ENCODE measurements at regions not wholly inside any gene's neighbourhood (a gene's known extent, or its start where the extent isn't known, plus 50 kb on each side); places are given as distances from the start of the nearest gene placed in this dataset.
"Not testable (repeated sequence)": the region's sequence is repeated elsewhere in the genome, so short reads cannot be mapped to it uniquely, and the experiment has no call there.

GRCh38 chr4:116005037-116005805, 891.8 kb upstream of the NDST4 start:
- no peak for FAIRE-seq

GRCh38 chr4:116001291-116001690, 887.9 kb upstream of the NDST4 start:
- FAIRE-seq: no peak

- FAIRE-seq: no peak
These were observed 873.2 kb upstream of the NDST4 start for GRCh38 chr4:115986573-115986972.

DNA sequence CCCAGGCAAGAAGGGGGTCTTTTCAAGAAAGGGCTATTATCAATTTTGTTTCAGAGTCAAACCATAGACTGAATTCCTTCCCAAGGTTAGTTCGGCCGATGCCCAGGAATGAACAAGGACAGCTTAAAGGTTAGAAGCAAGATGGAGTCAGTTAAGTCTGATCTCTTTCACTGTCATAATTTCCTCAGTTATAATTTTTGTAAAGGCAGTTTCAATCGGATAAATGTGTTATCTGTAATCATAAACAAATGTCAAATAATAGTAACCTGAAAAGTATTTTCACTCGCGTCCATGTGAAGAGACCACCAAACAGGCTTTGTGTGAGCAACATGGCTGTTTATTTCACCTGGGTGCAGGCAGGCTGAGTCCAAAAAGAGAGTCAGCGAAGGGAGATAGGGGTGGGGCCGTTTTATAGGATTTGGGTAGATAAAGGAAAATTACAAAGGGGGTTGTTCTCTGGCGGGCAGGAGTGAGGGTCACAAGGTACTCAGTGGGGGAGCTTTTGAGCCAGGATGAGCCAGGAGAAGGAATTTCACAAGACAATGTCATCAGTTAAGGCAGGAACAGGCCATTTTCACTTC, 862.1 kb upstream of the NDST4 start:
- FAIRE-seq: not testable (repeated sequence)

- no peak for FAIRE-seq
These were observed 860.3 kb upstream of the NDST4 start for GRCh38 chr4:115973768-115974167.

GRCh38 chr4:115972967-115973366, 859.5 kb upstream of the NDST4 start:
- FAIRE-seq: no peak

GRCh38 chr4:115970859-115971258, 857.4 kb upstream of the NDST4 start:
- no peak for FAIRE-seq

DNA sequence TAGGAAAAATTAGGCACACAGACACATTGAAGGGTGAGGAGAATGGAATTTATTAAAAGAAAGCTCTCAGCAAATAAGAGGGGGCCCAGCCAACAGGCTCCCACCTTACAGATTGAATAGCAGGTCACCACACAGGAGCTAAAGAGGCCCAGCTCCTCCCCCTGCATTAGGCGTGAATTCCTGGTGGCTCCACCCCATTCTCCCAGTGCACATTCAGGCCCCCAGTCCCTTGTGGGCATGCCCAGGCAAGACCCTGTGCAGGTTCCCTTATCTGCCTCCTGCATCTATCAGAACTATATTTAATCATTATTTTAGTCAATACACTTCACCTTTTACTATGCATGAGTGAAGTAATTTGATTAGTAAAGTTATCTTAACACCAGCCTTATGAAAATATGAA, 856.3 kb upstream of the NDST4 start:
- FAIRE-seq: no peak

DNA sequence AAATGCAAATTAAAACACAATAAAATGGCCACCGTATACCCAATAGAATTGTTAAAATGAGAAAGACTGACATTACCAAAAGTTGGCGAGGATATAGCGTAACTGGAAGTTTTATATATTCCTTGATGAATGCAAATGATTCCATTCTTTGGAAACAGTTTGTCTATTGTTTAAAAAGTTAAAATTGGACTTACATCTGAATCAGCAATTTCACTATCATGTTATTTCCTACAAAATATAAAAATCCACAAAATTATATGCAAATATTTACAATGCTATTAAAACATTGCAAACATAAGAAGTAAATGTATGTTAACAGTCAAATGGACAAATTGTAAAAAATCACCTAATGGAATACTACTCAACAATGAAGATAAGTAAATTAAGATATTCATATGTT, 852.2 kb upstream of the NDST4 start:
- FAIRE-seq: no peak

DNA sequence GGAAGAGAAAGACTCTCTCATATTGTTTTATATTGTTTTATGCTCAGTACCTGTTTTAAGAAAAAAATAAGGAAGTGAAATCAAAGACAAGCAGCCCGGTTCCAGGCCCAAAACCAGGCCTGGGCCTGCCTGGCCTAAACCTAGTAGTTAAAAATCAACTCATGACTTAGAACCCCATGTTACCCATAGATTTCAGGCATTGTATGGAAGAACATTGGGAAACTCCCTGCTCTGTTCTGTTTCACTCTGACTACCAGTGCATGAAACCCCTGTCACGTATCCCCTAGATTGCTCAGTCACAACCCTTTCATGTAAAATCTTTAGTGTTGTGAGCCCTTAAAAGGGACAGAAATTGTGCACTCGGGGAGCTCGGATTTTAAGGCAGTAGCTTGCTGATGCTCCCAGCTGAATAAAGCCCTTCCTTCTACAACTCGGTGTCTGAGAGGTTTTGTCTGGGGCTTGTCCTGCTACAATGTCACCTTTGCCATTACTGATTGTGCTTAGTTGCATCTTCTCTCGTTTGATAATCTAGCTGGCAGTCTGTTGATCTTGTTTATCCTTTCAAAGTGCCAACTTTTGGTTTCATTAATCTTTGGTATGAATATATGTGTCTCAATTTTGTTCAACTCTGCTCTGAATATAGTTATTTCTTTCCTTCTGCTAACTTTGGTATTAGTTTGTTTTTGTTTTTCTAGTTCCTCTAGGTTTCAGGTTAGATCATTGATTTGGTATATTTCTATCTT, 842.8 kb upstream of the NDST4 start:
- not testable (repeated sequence) for FAIRE-seq

GRCh38 chr4:115950806-115951205, 837.4 kb upstream of the NDST4 start:
- no peak for FAIRE-seq

GRCh38 chr4:115949974-115950743, 836.7 kb upstream of the NDST4 start:
- not testable (repeated sequence) for FAIRE-seq

- FAIRE-seq: no peak
These were observed 831.6 kb upstream of the NDST4 start for GRCh38 chr4:115945026-115945425.

DNA sequence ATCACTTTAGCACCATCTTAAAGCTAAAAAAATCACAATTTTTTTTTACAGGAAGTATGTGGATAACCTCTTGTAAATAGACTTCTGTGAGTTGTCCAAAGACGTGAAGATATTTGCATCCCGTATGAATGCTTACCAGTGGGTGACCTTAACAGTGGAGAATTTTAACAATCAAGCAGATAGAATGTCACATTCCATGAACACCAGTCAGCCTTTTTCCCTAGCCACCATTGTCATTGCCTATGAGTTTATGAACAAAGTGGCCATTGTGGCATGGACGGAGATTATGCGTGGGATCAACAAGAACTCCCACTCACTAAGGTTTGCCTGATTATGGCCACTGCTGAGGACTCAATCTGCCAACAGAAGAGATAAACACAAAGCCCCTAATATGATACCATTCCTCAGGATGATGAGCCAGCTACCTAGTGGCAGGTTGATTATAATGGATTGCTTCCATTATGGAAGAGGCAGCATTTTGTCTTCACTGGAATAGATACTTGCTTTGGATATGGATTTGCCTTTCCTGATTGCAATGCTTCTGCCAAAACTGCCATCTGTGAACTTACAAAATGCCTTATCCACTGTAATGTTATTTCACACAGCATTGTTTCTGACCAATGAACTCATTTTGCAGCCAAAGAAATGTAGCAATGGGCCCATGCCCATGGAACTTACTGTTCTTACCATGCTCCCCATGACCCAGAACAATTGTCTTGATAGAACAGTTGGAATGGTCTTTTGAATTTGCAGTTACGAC, 830.9 kb upstream of the NDST4 start:
- FAIRE-seq: no peak

- FAIRE-seq: no peak
These were observed 825.5 kb upstream of the NDST4 start for GRCh38 chr4:115938764-115939443.

DNA sequence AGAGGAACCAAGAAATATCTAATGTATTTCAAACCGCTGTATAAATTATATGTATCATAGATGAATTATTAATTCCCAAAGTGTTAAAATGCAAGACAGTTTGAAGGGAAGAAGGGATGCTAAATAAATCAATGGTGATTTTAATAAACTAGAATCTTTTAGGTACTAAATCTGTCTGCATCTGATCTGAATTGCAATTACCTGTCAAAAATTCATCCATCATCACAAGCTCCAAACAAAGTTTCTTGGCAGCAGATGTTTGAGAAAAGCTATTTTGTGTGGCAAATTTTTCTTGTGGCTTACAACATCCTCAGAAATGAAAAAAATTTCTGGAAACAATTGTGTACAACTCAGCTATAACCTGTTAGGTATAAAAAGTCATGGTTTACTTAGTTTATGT, 816.0 kb upstream of the NDST4 start:
- FAIRE-seq: no peak

DNA sequence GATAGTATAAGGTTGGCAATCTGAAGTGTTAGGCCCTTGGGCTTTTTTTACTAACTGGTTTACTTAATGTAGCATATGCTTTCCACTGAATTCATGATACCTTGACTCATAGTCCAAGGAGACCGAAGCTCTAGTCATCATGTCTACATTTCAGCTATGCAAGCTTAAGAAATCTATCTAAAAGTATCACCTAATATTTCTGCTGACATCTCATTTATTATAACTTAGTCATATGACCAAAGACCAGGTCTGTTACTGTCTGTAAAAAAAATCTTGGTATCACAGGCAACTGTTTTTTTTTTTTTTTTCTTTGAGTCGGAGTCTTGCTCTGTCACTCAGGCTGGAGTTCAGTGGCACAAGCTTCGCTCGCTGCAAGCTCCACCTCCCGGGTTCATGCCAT, 814.0 kb upstream of the NDST4 start:
- FAIRE-seq: no peak

GRCh38 chr4:115923152-115923551, 809.7 kb upstream of the NDST4 start:
- FAIRE-seq: no peak

DNA sequence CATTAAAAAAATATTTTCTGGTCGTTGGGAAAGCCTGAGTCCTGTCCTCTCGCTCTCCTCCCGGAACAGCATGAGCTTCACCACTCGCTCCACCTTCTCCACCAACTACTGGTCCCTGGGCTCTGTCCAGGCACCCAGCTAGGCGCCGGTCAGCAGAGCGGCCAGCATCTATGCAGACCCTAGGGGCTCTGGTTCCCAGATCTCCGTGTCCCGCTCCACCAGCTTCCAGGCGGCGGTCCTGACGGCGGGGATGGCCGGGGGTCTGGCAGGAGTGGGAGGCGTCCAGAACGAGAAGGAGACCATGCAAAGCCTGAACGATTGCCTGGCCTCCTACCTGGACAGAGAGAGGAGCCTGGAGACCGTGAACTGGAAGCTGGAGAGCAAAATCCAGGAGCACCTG, 807.2 kb upstream of the NDST4 start:
- no peak for FAIRE-seq

DNA sequence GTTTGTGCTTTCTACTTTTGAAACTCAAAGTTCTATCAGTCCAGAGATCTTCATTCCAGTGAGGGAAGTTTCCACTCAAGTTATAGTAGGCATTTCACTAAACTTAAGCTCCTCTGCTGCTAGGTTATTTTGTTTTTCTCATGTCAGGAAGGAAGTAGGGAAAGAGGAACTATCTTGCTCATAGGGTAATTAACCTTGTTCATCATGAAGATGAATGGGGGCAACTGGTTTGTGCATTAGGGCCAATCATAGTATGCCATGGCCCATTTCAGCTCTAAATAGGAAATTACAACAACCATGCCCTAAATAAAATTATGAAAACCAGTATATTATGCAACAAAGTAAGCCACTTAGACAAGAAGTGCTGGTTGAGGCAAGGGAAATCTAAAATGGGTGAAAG, 804.7 kb upstream of the NDST4 start:
- no peak for FAIRE-seq

GRCh38 chr4:115906428-115906827, 793.0 kb upstream of the NDST4 start:
- no peak for FAIRE-seq

- FAIRE-seq: no peak
These were observed 770.4 kb upstream of the NDST4 start for GRCh38 chr4:115883847-115884246.

All from islet of Langerhans (tissue), 1 donor.